GM21529 (cell line): ENCODE measurements at regions not wholly inside any gene's neighbourhood (a gene's known extent, or its start where the extent isn't known, plus 50 kb on each side); places are given as distances from the start of the nearest gene placed in this dataset.

Experiments
- ATAC-seq: cut with Tn5 transposase; IDR thresholded peaks from one replicate; pipeline ENCODE4 v1.9.1; 2021; ENCODE audit not compliant: unreplicated experiment

- no peak for ATAC-seq
Observed at GRCh38 chr12:127909041-127909440, 357.9 kb upstream of the TMEM132C start.

DNA sequence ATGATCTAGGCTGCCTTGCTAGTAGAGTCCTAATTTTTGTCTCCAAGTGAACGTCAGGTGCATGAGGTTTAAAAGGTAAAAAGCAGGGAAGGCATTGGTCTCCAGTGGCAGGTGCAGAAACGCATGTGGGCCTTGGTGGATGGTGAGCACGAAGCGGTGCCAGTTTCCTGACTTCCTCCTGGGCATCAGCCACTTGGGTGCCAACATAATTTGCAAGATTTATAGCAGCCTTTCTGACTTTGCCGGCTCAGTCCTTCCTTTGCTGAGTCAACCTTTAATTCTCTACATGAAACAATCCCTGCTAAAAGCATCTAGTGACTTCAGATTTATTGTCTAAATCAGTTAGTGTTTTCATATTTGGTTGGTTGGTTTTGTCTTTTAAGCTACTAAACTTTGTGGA, 355.7 kb upstream of the TMEM132C start:
- no peak for ATAC-seq

DNA sequence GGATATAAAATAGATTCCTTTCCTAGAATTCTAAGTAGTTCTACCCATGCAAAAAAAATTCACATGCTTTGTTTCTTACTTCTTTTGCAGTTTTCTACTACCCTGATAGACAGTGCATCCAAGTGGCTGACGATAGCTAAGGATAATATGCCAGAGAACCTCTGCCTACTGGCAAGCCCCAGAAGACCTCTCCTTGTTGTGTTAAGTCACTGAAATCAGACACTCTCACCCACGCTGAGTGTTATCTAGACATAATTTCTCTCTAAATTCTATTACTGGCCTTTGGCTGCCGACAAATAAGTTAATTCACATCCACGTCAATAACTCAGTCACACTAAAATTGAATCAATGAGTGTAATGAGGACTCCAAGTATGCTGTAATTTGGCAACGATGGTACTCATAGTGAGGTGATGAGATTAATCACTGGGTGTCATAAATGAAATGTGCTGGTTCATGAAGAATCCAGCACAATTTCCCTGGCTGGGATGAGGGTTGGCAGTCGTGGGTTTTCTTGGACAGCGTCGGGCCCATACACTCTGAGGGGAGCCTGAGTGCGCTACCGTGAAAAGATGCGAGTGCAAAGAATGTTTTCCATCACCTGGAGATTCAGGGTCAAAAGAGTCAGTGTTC, 354.8 kb upstream of the TMEM132C start:
- no peak for ATAC-seq

DNA sequence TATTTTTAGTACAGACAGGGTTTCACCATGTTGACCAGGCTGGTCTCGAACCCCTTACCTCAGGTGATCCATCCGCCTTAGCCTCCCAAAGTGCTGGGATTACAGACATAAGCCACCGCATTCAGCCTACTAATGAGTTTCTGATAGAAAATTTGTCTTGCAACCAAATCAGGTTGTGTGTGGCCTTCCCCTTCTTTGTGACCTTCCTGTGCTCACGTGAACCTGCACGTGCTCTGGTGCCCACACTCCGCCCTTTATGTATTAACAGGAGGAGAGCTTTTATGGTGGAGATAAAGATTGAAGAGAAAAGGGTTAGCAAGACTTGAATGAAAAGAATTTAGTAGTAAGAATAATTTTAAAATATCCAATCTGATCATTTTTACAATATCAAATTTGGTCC, 343.5 kb upstream of the TMEM132C start:
- ATAC-seq: no peak

GRCh38 chr12:127925971-127926370, 341.0 kb upstream of the TMEM132C start:
- no peak for ATAC-seq

DNA sequence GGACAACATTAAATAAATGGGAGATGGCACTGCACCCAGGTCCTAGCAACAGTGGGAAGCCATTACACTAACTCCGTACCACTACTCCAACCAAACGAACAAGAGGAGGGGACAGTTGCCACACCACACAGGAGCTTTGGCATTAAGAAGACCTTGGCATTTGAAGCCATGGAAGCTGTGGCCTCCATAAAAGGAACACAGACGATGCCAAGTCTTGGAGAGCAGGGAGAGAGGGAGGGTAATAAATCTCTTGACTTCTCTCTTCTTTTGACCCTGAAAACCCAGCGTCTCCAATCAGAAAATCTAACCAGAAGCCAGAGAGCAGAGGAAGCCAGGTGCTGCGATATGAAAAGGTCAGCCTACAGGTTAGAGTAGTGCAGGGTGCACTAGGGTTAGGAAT, 338.8 kb upstream of the TMEM132C start:
- ATAC-seq: no peak

DNA sequence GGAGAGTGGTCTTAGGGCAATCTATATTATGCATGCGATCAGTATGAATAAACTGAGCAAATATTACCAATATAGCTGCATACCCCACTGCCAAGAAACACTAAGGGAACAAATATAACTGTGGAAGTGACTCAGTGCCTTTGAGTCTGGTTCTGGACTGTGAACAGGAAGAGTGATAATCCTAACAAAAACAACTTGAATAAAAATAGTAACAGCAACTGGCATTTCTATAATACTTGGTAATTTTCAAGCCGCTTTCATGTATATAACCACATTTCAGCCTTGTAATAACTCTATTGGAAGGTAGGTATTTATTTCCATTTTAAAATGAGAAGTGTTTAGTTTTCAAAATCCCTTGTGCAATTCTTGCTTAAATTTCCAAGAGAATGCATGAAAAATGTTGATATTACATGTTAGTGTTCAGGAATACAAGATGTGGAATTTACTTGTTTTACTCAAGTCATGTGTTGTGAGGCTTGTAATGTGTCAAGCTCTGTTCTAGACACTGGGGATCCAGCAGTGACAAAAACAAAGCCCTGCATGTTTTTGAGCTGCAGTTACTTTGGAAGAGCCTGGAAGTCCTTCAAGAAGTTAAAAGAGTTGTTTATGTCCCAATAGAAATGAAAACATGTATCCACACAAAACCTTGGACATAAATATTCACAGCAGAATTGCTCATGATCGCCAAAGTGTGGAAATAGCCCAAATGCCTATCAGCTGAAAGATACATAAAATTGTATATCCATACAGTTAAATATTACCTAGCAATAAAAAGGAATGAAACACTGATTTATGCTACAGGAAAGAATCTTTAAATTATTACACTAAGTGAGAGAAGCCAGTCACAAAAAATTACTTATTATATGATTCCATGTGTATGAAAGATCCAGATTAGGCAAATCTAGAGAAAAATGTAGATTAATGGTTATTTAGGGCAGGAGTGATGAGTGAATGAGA, 338.1 kb upstream of the TMEM132C start:
- ATAC-seq: no peak

DNA sequence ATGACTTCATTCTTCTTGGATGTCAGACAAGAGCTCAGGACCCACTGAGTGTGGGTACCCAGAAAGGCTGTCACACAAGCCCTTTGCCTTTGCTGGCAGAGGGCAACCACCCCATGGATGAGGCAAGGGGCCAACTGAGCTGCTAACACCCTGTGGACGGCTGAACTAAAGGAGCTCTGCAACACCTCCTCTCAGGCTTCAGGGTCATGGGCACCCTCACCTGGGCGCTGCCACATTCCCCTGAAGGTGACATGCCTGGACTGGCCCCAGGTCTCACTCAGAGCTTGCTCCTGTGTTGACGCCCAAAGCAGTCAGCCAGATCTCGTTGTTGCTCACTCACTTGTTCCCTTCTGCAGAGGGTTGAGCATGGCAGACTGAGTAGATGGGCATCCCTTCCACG, 336.8 kb upstream of the TMEM132C start:
- no peak for ATAC-seq

DNA sequence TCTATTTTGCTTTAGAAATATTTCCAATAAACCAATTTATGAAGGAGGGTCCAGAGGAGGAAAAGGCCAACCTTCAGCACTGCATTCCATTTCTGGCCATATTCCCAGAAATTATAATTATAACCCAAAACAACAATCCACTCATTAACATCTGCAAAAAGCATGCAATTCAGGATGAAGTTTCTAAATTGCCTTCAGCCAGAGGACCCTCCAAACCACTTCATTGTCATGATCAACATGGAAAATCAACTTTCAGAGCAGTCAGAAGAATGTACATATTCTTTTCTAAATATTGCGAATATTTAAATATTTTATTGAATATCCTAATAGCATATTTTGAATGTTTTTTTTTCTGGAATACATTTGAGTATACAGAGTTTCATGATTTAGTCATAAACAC, 332.6 kb upstream of the TMEM132C start:
- no peak for ATAC-seq

- ATAC-seq: no peak
Observed at GRCh38 chr12:127936463-127936862, 330.5 kb upstream of the TMEM132C start.

- no peak for ATAC-seq
Observed at GRCh38 chr12:127941332-127941731, 325.6 kb upstream of the TMEM132C start.

DNA sequence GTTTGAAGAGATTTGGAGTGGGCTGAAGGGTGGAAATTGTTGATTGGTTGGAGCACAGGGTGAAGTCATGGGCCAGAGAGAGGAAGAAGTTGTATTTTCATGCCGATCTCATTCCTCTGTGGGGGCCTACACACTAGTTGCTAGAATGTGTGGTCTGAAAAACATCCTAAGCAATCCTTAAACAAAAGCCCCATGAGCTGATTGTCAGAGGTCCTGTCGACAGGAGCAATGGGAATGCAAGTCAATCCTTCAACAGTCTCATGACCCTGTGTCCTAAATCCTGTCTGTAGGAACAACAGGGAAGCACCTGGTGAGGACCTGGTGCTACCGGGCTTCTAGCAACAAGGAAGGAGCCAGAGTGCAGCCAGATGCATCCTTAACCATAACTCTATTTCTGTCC, 324.0 kb upstream of the TMEM132C start:
- ATAC-seq: no peak

DNA sequence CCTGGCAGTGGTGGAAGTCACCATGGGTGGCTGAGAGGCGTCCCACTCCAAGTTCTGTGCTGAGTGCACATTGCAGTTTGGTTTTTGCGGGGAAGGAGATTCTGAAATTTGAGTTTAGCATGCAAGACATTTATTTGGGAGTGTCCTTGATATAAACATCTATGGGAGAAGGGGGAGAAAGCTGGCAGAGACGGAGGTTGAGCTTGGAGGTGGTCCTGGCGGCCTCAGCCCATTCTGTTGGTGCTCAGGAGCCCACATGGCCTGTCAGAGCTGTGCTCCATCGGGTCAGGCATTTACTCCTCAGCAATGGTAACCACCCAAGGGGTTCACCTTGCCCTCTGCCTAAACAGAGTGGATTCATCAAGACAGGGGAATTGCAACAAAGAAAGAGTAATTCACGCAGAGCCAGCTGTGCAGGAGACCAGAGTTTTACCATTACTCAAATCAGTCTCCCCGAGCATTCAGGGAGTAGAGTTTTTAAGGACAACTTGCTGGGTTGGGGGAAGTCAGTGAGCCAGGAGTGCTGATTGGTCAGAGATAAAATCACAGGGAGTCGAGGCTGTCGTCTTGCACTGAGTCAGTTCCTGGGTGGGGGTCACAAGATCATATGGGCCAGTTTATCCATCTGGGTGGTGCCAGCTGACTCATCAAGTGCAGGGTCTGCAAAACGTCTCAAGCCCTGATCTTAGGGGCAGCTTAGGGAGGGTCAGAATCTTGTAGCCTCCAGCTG, 323.3 kb upstream of the TMEM132C start:
- no peak for ATAC-seq

- no peak for ATAC-seq
Observed at GRCh38 chr12:127944211-127944899, 322.6 kb upstream of the TMEM132C start.

- no peak for ATAC-seq
Observed at GRCh38 chr12:127957001-127957660, 309.8 kb upstream of the TMEM132C start.

- no peak for ATAC-seq
Observed at GRCh38 chr12:127962303-127962702, 304.7 kb upstream of the TMEM132C start.

DNA sequence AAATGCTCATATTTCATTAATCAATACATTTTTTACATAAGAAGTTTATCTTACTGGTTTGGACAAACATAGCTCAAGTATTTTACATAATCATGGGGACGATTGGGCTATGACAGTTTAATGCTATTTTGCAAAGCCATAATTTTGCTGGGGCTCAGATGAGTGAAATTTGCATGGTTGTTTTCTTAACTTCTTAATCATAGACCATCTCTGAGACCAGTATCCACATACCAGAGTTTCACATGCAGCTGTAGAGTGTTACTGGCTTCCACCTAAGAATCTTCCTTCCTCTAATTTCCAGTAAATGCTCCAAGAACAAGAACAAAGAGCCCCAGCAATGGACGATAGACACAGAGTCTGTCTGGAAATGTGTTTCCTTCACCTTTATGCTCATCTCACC, 303.0 kb upstream of the TMEM132C start:
- no peak for ATAC-seq

DNA sequence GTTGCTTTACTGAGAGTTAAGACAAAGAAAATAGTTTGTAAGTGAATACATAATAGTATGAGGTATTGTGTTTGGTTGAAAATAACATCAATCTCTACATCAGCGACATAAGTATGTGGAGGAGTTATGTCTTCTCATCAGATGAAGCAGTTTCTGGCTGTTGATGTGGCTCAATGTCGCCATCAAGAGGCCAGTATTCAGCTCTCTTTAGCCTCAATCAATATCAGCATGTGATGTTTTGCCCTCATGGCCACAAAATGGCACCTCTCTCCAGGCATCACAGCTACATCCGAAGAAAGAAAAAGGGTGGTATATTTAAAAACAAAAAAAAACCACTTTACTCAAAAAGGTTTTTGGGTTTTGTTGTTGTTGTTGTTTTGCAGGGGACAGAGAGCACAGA, 302.3 kb upstream of the TMEM132C start:
- ATAC-seq: no peak

- ATAC-seq: no peak
Observed at GRCh38 chr12:127966331-127966730, 300.6 kb upstream of the TMEM132C start.

DNA sequence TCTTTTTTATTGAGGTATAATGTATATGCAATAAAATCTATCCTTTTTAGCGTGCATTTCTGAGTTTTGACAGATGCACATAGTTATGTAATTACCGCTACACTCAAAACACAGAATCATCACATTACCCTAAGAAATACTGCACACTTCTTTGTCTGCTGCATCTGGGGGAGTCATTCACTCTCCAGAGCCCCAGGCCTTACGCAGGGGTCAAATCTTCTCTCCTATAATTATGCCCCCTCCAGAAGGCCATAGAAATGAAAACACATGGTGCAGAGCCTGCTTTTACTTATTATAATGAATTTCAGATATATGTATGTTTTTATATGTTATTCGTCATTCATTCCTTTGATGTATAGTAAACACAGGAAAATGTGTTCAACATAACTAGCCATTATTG, 296.5 kb upstream of the TMEM132C start:
- no peak for ATAC-seq

- no peak for ATAC-seq
Observed at GRCh38 chr12:127980585-127980984, 286.4 kb upstream of the TMEM132C start.
